DOHH2 (cell line): ENCODE measurements at regions not wholly inside any gene's neighbourhood (a gene's known extent, or its start where the extent isn't known, plus 50 kb on each side); places are given as distances from the start of the nearest gene placed in this dataset.

Source experiments
- H3F3A ChIP-seq: fragments of 200-600 bp; sonication (generic), shearing (Covaris generic); 2 replicates; pipeline ENCODE4 v1.6.0; 2016; ENCODE audit warnings: antibody characterized with exemption, mild to moderate bottlenecking; ENCODE audit not compliant: control insufficient read depth, insufficient read depth
- H3K27ac ChIP-seq: fragments of 200-600 bp; sonication (generic); 2 replicates; pipeline ENCODE4 v1.5.1; 2014; ENCODE audit warnings: low read depth, mild to moderate bottlenecking, low read length, moderate library complexity
- H3K27me3 ChIP-seq: fragments of 200-600 bp; sonication (generic); 2 replicates; pipeline ENCODE4 v1.6.1; 2014; ENCODE audit warnings: mild to moderate bottlenecking, low read length, mixed read lengths; ENCODE audit not compliant: control insufficient read depth
- H3K36me3 ChIP-seq: fragments of 200-600 bp; sonication (generic); 2 replicates; pipeline ENCODE4 v1.6.1; 2014; ENCODE audit warnings: mild to moderate bottlenecking, low read length, moderate library complexity, mixed read lengths; ENCODE audit not compliant: control insufficient read depth
- H3K4me1 ChIP-seq: fragments of 200-600 bp; sonication (generic); 2 replicates; pipeline ENCODE4 v1.6.1; 2014; ENCODE audit warnings: mild to moderate bottlenecking, low read length, mixed read lengths; ENCODE audit not compliant: control insufficient read depth
- H3K4me2 ChIP-seq: fragments of 200-600 bp; sonication (generic); 2 replicates; pipeline ENCODE4 v1.6.0; 2014; ENCODE audit warnings: mild to moderate bottlenecking, low read length, moderate library complexity
- H3K4me3 ChIP-seq: fragments of 200-600 bp; sonication (generic); 2 replicates; pipeline ENCODE4 v1.5.1; 2014; ENCODE audit warnings: mild to moderate bottlenecking, low read length, mixed read lengths
- H3K79me2 ChIP-seq: fragments of 200-600 bp; sonication (generic); 2 replicates; pipeline ENCODE4 v1.6.1; 2014; ENCODE audit warnings: mild to moderate bottlenecking, low read length, mixed read lengths; ENCODE audit not compliant: control insufficient read depth
- H3K9me2 ChIP-seq: fragments of 200-600 bp; sonication (generic); replicated peaks from 2 replicates; pipeline ENCODE4 v1.6.1; 2014; ENCODE audit warnings: mild to moderate bottlenecking, low read length, mixed read lengths; ENCODE audit not compliant: control insufficient read depth
- H3K9me3 ChIP-seq: fragments of 200-600 bp; sonication (generic); 2 replicates; pipeline ENCODE4 v1.6.1; 2014; ENCODE audit warnings: antibody characterized with exemption, low read length, mixed read lengths; ENCODE audit not compliant: control insufficient read depth, insufficient read depth
- H4K20me1 ChIP-seq: fragments of 200-600 bp; sonication (generic); 2 replicates; pipeline ENCODE4 v1.6.0; 2014; ENCODE audit warnings: low read depth, mild to moderate bottlenecking, antibody characterized with exemption, low read length, moderate library complexity; ENCODE audit not compliant: control insufficient read depth, insufficient read depth
- CTCF ChIP-seq: fragments of 200-600 bp; sonication (generic); IDR thresholded peaks from one replicate; pipeline ENCODE4 v1.5.1; 2014; ENCODE audit warnings: antibody characterized with exemption, mild to moderate bottlenecking, low read depth, low read length; ENCODE audit not compliant: poor library complexity, severe bottlenecking
- EZH2phosphoT487 ChIP-seq: fragments of 200-600 bp; sonication (generic); IDR thresholded peaks from 2 replicates; pipeline ENCODE4 v1.6.1; 2017; ENCODE audit warnings: borderline replicate concordance, mild to moderate bottlenecking, antibody characterized with exemption, low read length, moderate library complexity, mixed read lengths

- Histone ChIP-seq H3K4me2 (no peak overlapping the region), H3K36me3 (no peaks in the 10 kb centered on the region), H3K9me2 (no peaks in the 10 kb centered on the region), H3K9me3 (no peaks in the 10 kb centered on the region), H3K27ac (no peak overlapping the region), H4K20me1 (no peaks in the 10 kb centered on the region), H3F3A (no peaks in the 10 kb centered on the region), H3K4me1 (no peaks in the 10 kb centered on the region), H3K27me3 (no peaks in the 10 kb centered on the region), H3K4me3 (no peak overlapping the region), H3K79me2 (no peaks in the 10 kb centered on the region)
- no peak for TF ChIP-seq EZH2phosphoT487
- no peak for TF ChIP-seq CTCF
Measured at GRCh38 chr15:72856549-72857040, 73.0 kb upstream of the ADPGK start.

- Histone ChIP-seq H4K20me1 (no peaks in the 10 kb centered on the region), H3K4me2 (no peak overlapping the region), H3K36me3 (no peaks in the 10 kb centered on the region), H3K79me2 (no peaks in the 10 kb centered on the region), H3K4me1 (no peaks in the 10 kb centered on the region), H3K9me2 (no peaks in the 10 kb centered on the region), H3K4me3 (no peak overlapping the region), H3K27ac (no peak overlapping the region), H3K27me3 (no peaks in the 10 kb centered on the region), H3K9me3 (no peaks in the 10 kb centered on the region), H3F3A (no peaks in the 10 kb centered on the region)
- no peak for TF ChIP-seq EZH2phosphoT487
- TF ChIP-seq CTCF = no peak
Measured at GRCh38 chr15:72855791-72856190, 72.2 kb upstream of the ADPGK start.

- TF ChIP-seq EZH2phosphoT487 = no peak
- TF ChIP-seq CTCF = no peak
- Histone ChIP-seq H3F3A (no peaks in the 10 kb centered on the region), H3K27me3 (peaks cover 4% of the 10 kb centered on the region; the same call in 1 of the 2 replicates), H3K79me2 (no peaks in the 10 kb centered on the region), H3K27ac (no peak overlapping the region), H3K4me3 (no peak overlapping the region), H3K4me1 (no peaks in the 10 kb centered on the region), H4K20me1 (no peaks in the 10 kb centered on the region), H3K9me2 (no peaks in the 10 kb centered on the region), H3K9me3 (no peaks in the 10 kb centered on the region), H3K36me3 (no peaks in the 10 kb centered on the region), H3K4me2 (no peak overlapping the region)
Measured at GRCh38 chr15:72852273-72852672, 68.7 kb upstream of the ADPGK start.
